H1 (cell line): ENCODE measurements at regions not wholly inside any gene's neighbourhood (a gene's known extent, or its start where the extent isn't known, plus 50 kb on each side); places are given as distances from the start of the nearest gene placed in this dataset.

ENCODE experiments used
- CBX5 ChIP-seq: fragments of 300-800, 300-1000 bp; sonication (generic); IDR thresholded peaks from 2 replicates; pipeline ENCODE4 v1.7.1; 2016; ENCODE audit warnings: antibody characterized with exemption, low read length, low read depth
- CTBP2 ChIP-seq: IDR thresholded peaks from 2 replicates; pipeline ENCODE4 v1.7.0; 2011; ENCODE audit warnings: borderline replicate concordance, mild to moderate bottlenecking, moderate library complexity, mixed read lengths, low read length; ENCODE audit not compliant: insufficient read depth, insufficient read length
- HDAC2 ChIP-seq, 2 experiments: fragments of 300-600 bp in 1 of 2; sonication (generic) in 1 of 2; IDR thresholded peaks; 2 replicates each; pipeline ENCODE4 v1.6.1; 2011 to 2012; ENCODE audit warnings: low read depth in 2 of 2, low read length in 2 of 2, mild to moderate bottlenecking in 2 of 2, moderate library complexity in 2 of 2, borderline replicate concordance in 1 of 2, inconsistent platforms in 1 of 2
- RFX5 ChIP-seq: IDR thresholded peaks from 2 replicates; pipeline ENCODE4 v1.6.1; 2011; ENCODE audit warnings: low read depth, low read length, improper control_type of control experiment, borderline replicate concordance
- TF ChIP-seq, protein P1 (sequence below): IDR thresholded peaks from 2 replicates; pipeline ENCODE4 v1.6.1; 2011; ENCODE audit warnings: low read depth, mild to moderate bottlenecking, low read length; ENCODE audit not compliant: insufficient read depth

DNA sequence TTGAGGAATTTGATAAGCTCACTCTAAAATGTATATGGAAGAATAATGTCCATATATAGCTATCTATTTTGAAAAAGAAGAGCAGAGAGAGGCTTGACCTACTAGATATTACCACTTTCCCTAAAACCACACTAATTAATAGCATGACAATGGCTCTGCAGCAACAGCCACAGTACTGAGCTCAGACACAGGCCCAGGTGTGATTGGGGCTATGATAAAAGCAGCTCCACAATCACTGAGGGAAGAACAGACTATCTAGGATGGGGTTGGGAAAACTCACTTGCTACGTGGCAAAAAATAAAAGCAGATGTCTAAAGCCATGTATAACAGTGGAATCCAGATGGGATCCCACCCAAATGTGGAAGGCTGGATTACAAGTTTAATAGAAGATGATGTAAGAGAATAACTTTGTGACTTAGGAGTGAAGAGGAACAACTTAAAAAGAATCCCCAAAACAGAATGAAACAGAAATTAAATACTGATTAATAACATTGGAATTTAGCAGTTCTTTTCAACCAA lies 80.8 kb upstream of the RAB4A start (continued):
- TF ChIP-seq CTBP2 (no peak), RFX5 (no peak), HDAC2 (IDR thresholded peaks at IDR 0.05; ENCODE audit: borderline replicate concordance in 1 of 2, low read depth in 2 of 2, low read length in 2 of 2) (no peak), CBX5 (no peak)
- TF ChIP-seq, protein P1, sequence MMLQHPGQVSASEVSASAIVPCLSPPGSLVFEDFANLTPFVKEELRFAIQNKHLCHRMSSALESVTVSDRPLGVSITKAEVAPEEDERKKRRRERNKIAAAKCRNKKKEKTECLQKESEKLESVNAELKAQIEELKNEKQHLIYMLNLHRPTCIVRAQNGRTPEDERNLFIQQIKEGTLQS = no peak
